ENCODE measurements at regions not wholly inside any gene's neighbourhood (a gene's known extent, or its start where the extent isn't known, plus 50 kb on each side); places are given as distances from the start of the nearest gene placed in this dataset.

- H3K36me3 ChIP-seq, result no peaks in the 10 kb centered on the region
- no peak overlapping the region for H3K27ac ChIP-seq
- no peak for TF ChIP-seq CTCF (IDR thresholded peaks at IDR 0.05; ENCODE audit: low read depth, low read length)
- no peak overlapping the region for H3K4me3 ChIP-seq
- no peak for DNase-seq (ENCODE audit: low read depth in 1 of 2, low spot score in 1 of 2)
- H3K27me3 ChIP-seq, result no peaks in the 10 kb centered on the region
- no peaks in the 10 kb centered on the region for H3K4me1 ChIP-seq (ENCODE audit: low read depth)
- H3K9me3 ChIP-seq (ENCODE audit: low read depth), result no peaks in the 10 kb centered on the region
Observed at GRCh38 chr4:66876946-66877345, 668.4 kb downstream of the CENPC start.

GRCh38 chr4:66872661-66873060 lies 672.6 kb downstream of the CENPC start:
- TF ChIP-seq CTCF (IDR thresholded peaks at IDR 0.05; ENCODE audit: low read depth, low read length), result no peak

GRCh38 chr4:66863481-66863880 lies 681.8 kb downstream of the CENPC start:
- Histone ChIP-seq H3K27me3 (no peaks in the 10 kb centered on the region), H3K4me3 (no peak overlapping the region), H3K27ac (no peak overlapping the region), H3K36me3 (no peaks in the 10 kb centered on the region), H3K9me3 (ENCODE audit: low read depth) (no peaks in the 10 kb centered on the region), H3K4me1 (ENCODE audit: low read depth) (no peaks in the 10 kb centered on the region)
- no peak for TF ChIP-seq CTCF (IDR thresholded peaks at IDR 0.05; ENCODE audit: low read depth, low read length)
- DNase-seq (ENCODE audit: low read depth in 1 of 2, low spot score in 1 of 2), result no peak

More at GRCh38 chr4:66872661-66873060, 672.6 kb downstream of the CENPC start:
- Histone ChIP-seq H3K9me3 (ENCODE audit: low read depth) (no peaks in the 10 kb centered on the region), H3K4me3 (no peak overlapping the region), H3K27ac (no peak overlapping the region), H3K36me3 (no peaks in the 10 kb centered on the region), H3K27me3 (no peaks in the 10 kb centered on the region), H3K4me1 (ENCODE audit: low read depth) (no peaks in the 10 kb centered on the region)
- no peak for DNase-seq (ENCODE audit: low read depth in 1 of 2, low spot score in 1 of 2)

GRCh38 chr4:66855956-66856355 lies 689.3 kb downstream of the CENPC start:
- Histone ChIP-seq H3K27me3 (no peaks in the 10 kb centered on the region), H3K27ac (no peak overlapping the region), H3K9me3 (ENCODE audit: low read depth) (no peaks in the 10 kb centered on the region), H3K4me3 (no peak overlapping the region), H3K36me3 (no peaks in the 10 kb centered on the region), H3K4me1 (ENCODE audit: low read depth) (no peaks in the 10 kb centered on the region)
- TF ChIP-seq CTCF (IDR thresholded peaks at IDR 0.05; ENCODE audit: low read depth, low read length), result no peak
- peak in 1 of 2 donors; percentile 14 for DNase-seq (ENCODE audit: low read depth in 1 of 2, low spot score in 1 of 2)

GRCh38 chr4:66853845-66854244 lies 691.5 kb downstream of the CENPC start:
- TF ChIP-seq CTCF (IDR thresholded peaks at IDR 0.05; ENCODE audit: low read depth, low read length), result no peak
- DNase-seq (ENCODE audit: low read depth in 1 of 2, low spot score in 1 of 2), result no peak
- Histone ChIP-seq H3K27ac (no peak overlapping the region), H3K36me3 (no peaks in the 10 kb centered on the region), H3K9me3 (ENCODE audit: low read depth) (no peaks in the 10 kb centered on the region), H3K27me3 (no peaks in the 10 kb centered on the region), H3K4me1 (ENCODE audit: low read depth) (no peaks in the 10 kb centered on the region), H3K4me3 (no peak overlapping the region)

- no peaks in the 10 kb centered on the region for H3K4me1 ChIP-seq (ENCODE audit: low read depth)
- TF ChIP-seq CTCF (IDR thresholded peaks at IDR 0.05; ENCODE audit: low read depth, low read length), result no peak
Observed at GRCh38 chr4:66852843-66853242, 692.5 kb downstream of the CENPC start.

More at GRCh38 chr4:66852843-66853242, 692.5 kb downstream of the CENPC start:
- Histone ChIP-seq H3K4me3 (no peak overlapping the region), H3K9me3 (ENCODE audit: low read depth) (no peaks in the 10 kb centered on the region), H3K36me3 (no peaks in the 10 kb centered on the region), H3K27ac (no peak overlapping the region), H3K27me3 (no peaks in the 10 kb centered on the region)
- DNase-seq (ENCODE audit: low read depth in 1 of 2, low spot score in 1 of 2), result peak in 1 of 2 donors; percentile 2
